GM21528 (cell line): ENCODE measurements at regions not wholly inside any gene's neighbourhood (a gene's known extent, or its start where the extent isn't known, plus 50 kb on each side); places are given as distances from the start of the nearest gene placed in this dataset.

ENCODE experiments used
- ATAC-seq: cut with Tn5 transposase; IDR thresholded peaks from one replicate; pipeline ENCODE4 v1.9.1; 2021; ENCODE audit warnings: mild to moderate bottlenecking, moderate library complexity; ENCODE audit not compliant: unreplicated experiment, low FRiP score

DNA sequence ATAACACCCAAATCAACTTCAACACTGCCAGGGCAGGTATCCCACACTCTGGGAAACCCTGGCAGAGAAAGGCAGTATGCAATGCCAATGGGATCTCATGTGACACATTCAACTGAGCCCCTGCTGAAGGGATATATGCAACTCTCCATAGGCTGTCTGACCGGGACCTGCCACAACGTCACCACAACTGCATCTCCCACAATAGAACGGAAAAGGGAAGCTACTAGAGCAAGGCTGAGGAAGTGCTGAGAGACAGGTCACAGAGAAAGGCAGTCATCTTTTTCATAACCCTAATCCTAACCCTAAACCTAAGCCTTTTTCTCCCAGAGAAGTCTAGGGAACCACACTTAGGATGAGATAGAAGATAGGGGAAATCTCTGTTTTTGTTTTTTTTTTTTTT is 345.9 kb upstream of the CD180 start:
- ATAC-seq, result no peak

DNA sequence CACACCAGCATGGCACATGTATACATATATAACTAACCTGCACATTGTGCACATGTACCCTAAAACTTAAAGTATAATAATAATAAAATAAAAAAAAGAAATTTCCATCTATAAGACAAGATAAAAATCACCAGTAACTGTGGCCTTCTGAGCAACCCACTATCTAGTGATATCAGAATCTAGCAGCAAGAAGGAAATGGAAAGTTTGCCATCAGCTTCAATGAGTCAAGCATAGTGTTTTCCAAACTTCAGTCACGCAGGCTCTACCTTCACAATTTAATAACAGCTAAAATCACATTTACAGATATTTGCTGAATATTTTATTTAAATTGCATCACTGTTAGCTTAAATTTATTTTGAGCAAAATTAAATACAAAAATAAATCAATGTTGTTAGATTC is 345.3 kb upstream of the CD180 start:
- ATAC-seq, result no peak

DNA sequence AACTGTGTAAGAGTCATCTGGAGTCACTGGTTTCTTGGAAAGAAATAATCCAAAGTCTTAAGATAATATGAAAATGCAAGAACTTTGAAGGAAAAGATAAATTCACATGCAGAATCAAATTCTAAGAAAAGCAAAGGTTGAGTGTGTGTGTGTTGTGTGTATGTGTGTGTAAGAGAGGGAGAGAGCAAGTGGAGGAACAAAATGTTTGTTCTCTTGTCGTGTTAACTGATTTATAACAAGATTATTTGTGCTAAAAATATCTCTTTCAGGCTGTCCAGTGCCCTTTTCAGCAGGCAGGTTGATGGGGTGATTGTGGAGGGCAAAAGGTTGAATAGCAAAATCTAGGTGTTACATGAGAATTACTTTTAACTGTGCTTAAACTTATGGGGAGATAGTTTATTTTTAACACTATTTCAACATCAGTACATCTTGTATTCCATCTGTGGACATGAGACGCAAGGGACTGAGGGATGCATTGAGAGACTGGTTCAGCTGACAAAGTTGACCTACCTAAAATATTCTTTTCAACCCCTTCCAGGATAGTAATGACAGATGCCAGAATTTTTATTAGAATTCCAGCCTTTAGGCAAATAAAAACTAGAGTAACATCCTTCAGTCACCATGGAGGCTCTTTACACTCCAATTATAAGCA is 342.4 kb upstream of the CD180 start:
- no peak for ATAC-seq

DNA sequence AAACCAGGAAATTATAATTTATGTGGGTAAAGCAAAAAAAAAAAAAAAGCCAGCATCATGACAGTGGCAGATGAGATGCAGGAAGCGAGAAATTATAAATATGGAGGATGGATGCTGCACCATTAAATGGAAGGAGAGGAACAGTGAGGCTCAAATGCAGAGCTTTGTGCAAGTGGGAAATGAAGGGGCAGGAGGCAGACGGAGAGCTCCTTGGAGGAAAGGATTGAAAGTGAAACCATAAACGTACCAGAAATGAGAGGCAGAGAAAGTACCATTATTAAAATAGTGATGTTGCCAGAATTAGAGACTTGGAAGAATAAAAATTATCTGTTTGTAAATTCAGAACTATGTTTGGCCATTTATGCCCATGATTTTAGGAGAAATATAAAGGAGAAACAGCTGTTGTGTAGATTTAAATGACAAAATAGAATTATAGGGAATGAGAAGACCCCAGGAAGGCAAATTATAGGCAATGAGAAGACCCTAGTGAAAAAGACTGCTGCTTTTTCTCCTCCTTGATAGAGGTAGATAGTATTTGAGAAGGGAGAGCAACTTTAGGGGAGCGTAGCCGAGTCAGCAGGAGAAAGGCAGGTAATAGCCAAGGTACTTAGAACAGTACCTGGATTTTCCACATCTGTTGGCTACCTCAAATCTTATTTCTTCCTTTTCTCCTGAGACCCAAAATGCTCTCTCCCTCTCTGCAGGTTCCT is 341.0 kb upstream of the CD180 start:
- ATAC-seq, result no peak

DNA sequence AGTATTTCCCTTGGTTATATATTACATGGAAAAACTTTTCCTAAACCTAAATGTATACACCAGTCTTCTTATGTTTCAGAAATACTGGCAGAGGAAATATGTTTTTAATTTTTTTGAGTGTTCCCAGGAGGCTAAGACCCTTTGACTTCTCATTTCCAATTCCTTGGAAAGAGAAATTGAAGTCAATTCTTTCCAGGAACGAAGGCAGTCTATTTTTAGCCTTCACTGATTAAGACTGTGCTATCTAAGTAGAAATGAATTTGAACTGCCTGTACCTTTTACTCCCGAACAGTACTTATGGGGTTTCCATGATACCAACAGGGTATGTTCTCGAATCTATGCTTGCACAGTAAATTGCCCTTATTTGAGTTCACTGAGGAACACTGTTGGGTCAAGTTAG is 340.3 kb upstream of the CD180 start:
- no peak for ATAC-seq

DNA sequence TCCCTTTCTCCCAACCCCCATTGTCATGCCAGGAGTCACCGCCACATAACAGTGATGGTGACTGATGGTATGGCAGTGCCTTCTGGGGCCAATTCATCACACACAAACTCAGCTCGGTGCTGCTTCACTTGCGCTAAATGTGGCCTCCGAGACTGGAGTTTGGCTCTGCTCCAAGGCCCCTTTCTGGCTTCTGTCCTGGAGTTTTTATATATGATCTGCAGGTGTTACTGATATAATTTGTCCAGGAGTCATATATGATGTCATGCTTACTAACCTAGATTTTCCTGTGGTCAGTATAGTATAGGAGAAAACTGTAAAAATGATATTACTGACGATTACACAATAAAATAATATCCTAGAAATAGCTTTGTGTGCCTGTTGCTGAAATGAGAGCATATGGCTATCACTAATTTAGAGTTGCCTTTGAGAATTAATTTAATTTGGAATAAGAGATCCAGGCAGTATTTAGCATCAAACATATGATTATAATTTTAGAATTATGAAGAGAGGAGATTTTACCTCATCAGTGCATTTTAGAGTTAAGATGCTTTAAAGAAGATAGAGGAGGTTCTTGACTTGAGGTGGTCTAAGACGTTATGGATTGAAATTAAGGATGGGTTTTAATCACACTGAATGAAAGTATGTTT is 334.1 kb upstream of the CD180 start:
- ATAC-seq, result no peak

DNA sequence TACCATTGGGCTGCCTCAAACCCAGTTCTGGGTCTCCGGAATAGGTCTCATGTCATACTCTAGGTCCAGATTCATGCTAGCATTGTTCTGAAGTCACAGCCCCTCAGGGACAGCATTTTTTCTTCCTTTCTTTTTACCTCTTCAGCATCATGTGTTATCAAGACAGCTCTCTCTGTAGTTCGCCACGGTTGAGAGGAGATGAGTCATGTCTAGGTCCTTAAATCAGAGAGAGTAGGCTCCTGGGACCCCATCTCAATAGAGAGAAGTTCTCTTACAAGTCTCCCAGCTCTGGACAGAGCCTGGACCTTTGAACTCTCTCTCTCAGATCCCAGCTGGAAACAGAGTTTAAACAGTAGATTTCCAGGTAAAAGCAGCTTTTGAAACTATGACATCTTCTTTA is 332.4 kb upstream of the CD180 start:
- ATAC-seq, result no peak

DNA sequence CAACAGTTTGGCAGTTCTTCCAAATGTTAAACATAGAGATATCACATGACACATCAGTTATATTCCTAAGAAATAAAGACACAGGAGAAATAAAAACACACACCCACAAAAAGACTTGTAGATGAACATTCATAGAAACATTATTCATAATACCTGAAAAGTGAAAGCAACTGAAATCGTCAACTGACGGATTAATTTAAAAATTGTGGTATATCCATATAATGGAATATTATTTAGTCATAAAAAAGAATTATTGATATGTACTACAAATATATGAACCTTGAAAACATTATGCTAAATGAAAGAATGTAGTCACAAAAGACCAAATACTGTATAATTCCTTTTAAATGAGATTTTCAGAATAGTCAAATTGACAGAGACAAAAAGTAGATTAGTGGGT is 330.2 kb upstream of the CD180 start:
- ATAC-seq, result no peak

DNA sequence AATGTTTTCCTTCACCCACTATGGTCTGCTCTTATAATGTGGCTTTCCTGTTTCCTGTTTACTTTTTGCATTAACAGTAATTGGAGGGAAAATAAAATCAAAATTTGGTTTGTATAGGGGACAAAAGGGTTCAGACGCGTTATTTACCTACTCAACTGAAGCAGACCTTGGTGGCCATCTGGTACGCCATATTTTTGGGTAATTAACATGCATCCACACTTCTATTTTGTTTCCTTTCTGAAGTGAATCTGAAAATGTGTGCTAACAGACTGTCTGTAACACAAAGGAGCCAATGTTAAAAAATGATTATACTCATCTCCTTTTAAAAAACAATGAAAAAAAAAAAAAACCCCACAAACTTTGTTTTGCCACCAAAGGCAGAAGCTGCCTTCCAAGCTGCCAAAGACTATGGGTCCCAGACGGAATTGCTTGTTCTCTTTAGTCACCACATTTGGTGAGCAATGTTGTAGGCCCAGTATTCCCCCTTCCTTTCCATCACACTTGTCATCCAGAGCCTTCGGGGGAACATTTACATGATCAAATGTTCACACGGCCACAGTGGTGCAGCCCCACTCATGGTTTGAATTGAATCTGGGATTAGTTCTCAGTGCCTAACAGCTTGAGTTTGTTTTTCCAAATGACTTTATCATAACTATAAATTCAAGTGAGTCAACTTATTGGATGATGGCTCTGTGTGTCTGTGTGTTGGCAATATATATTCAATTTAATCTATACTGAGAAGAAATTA is 323.7 kb upstream of the CD180 start:
- no peak for ATAC-seq

DNA sequence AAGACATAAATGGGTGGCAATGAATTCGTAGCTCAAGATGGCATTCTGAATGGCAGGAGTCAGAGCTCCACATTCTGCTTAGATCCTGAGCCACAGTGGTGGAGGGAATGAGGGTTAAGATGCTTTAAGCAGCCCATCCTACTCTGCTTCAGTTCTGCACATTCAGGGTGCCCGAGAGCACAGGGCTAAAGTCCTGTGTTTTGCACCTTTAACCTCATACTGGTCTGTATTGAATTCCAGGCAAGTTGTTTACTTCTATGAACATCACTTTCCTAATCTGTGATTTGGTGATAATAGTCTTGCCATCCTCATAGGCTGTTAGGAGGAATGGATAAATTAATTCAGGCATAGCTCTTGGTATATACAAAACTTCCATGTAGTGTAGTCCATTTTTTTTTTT is 321.6 kb upstream of the CD180 start:
- no peak for ATAC-seq

DNA sequence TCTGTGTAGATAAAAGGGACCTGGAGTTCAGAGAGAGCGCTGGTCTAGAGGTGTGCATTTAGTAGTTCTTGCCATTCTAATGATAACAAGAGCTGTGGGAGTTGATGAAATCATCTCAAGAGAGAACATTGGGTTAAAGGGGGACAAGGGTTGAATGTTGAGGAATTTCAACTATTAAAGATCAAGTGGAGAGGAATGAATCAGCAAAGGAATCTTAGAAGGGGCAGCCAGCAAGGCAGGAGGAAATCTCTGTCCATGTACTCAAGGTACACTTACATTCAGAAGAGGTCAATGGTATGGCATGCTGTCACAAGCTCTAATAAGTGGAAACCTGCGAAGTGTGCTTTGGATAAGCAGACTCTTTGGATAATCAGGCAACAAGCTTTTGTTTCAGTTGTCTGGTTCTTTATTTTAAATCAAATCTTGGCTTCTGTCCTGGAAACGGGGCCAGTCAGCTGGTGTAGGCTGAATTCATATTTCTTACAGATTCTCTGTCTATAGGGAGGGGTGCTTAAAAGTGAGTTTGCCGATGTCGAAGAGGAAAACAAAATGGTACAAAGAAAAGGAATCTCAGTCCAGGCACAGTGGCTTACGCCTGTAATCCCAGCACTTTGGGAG is 320.5 kb upstream of the CD180 start:
- no peak for ATAC-seq

DNA sequence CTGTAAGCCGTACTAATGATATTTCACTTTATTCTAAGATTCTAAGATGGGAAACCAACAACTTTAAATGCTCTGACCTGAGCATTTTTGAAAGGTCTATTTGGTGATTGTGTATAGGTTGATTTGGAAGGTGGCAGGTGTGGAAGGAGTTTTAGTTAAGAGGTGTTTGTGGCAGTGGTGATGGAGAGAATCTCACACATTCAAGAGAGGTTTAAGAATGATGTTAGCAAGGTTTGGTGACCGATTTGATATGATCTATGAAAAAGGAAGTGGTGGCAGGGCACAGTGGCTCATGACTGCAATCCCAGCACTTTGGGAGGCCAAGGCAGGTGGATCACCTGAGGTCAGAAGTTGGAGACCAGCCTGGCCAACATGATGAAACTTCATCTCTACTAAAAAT is 319.2 kb upstream of the CD180 start:
- no peak for ATAC-seq

DNA sequence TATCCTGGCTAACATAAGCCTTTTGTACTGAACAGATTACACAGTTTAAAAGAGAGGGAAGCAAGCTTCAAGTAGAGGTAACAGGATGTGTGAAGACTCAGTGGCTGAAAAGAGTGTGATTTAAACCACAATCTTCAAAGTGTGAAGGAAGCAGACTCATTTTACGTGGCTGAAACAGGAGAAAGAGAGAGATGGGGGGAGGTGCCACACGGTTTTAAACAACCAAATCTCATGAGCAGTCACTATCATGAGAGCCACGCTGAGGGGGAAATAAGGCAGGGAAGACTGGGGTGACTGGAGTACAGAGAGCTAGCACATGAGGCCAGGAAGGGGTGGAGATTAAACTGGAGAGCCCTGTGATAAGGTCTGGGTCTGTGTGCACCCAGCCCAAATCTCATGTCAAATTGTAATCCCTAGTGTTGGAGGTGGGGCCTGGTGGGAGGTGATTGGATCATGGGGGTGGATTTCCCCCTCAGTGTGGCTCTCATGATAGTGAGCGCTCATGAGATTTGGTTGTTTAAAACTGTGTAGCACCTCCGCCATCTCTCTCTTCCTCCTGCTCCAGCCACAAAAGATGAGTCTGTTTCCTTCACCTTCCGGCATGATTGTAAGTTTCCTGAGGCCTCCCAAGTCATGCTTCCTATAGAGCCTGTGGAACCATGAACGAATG is 318.6 kb upstream of the CD180 start:
- no peak for ATAC-seq

DNA sequence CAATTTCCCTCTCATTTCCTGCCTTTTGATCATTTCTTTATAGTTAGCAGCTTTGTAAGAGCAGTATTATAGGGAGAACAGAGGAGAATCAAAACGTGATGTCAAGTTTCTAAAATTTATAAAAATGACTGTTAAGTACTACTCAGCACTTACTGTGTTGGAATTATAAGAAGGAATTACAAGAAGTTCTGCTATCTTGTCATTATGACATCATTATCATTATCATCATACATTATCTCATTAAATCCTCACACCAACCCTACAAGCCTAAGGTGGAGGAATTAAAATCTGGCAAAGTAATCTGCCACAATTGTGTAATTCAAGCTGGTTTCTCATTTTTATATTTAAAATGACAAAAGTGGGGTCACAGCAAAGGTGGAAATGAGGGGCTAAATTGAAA is 316.2 kb upstream of the CD180 start:
- ATAC-seq, result no peak

DNA sequence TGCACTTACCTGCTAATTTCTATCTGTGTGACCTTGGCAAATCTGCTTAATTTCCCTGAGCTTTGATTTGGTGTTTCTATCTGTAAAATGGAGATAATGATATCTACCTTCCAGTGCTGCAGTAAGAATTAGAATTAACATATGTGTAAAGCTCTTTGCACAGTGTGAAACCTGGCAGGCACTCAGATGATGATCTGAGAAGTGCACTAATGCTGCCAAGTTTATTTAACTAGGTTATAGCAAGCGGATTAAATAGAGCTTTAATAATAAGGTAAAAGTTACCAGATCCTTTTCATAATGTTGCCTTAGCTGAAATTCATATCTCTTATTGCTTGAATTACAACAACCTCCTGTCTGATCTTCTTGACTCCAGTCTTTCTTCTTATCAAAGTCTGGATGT is 315.3 kb upstream of the CD180 start:
- ATAC-seq, result no peak

DNA sequence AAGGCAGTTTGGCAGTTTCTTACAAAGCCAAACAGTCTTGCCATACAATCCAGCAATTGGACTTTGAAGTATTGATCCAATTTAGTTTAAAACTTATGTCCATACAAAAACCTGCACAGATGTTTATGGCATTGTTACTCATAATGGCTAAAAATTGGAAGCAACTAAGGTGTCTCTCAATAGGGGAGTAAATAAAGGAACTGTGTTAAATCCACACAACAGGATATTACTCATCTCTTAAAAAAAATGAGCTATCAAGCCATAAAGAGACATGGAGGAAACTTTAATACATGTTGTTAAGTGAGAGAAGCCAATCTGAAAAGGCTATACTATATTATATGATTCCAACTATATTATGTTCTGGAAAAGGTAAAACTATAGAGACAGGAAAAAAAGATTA is 313.6 kb upstream of the CD180 start:
- ATAC-seq, result no peak

DNA sequence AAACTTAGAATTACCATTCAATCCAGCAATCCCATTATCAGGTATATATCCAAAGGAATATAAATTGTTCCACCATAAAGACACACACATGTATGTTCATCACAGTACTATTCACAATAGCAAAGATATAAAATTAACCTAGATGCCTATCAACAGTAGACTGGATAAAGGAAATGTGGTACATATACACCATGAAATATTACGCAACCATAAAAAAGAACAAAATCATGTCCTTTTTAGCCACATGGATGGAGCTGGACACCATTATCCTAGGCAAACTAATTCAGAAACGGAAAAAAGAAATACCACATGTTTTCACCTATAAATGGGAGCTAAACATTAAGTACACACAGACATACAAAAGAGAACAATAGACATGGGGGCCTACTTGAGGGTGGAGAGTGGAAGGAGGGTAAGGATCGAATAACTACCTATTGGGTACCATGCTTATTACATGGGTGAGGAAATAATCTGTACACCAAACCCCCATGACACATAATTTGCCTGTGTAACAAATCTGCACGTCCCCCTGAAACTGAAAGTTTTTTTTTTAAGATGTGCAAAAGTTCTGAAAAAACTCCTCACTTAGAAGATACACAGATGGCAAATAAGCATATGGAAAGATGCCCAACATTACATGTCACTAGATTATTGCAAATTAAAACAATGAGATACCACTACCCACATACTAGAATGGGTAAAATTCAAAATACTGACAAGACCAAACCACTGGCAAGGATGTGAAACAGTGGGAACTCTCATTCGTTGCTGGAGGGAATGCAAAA is 313.0 kb upstream of the CD180 start:
- no peak for ATAC-seq

DNA sequence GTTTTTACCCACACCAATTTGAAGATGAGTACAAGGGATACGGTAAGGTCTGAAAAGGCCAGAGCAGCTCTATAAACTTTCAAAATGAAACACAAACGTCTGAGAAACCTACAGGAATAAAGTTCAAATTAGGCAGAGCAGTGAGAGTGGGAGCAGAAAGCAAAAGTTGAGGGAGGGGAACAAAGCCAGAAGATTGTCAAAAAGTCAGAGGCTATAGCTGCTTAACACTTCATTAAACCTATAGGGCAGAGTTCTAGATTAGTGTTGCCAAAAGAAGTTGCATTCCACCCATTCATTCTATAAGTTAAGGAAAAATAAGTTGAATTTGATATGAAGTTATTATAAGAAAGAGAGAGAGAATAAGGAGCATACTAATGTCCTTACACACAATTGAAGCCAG is 309.6 kb upstream of the CD180 start:
- no peak for ATAC-seq

DNA sequence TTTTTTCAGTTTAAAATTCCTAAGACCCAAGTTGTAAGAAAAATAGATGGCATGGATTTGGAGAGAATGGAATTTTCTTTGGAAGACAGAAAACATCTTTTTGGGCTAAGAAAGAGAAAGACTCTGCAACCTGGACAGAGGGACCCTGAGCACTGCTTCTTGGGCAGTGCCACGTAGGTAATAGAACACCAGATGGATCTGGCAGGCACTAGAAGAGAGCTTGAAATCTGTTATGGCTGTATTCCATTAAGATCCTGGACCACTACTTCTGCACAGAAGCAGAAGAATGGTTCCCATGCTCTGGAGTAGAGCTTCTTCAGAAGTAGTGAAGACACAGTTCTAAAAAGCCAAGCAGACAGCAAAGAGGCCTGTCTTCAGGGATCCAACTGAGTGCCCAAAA is 306.4 kb upstream of the CD180 start:
- no peak for ATAC-seq

DNA sequence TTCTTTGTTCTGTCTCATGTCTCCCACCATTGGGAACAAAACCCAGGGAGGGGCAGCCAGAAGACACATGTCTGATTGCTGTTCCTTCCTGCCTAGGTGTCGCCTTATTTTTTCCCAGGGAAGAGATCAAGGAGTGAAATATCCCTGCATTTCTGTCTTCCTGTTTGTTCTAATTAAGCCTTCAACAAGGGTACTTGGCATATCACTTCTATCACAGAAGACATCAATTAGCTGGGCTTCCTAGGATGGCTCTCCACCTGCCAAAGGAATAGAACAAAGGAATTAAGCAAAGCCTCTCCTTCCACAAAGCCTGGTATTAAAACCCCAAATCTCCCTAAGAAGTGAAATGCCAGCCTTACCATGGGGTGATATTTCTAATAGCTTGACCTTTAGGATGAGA is 299.5 kb upstream of the CD180 start:
- ATAC-seq, result no peak
